WTC11 (cell line): ENCODE measurements at regions not wholly inside any gene's neighbourhood (a gene's known extent, or its start where the extent isn't known, plus 50 kb on each side); places are given as distances from the start of the nearest gene placed in this dataset.

Source experiments
- ATAC-seq: fragments of 200-7000 bp; cut with Tn5 transposase; 2 replicates; pipeline ENCODE4 v1.10.0; 2021; ENCODE audit warnings: mild to moderate bottlenecking, moderate library complexity
- CTCF ChIA-PET: fragments of 300-600 bp; sonication (Branson Sonifier 250); formaldehyde crosslinking; loops from one replicate; lab custom pipeline; 2021; ENCODE audit warnings: antibody characterized with exemption; lab: Charles Lee
- POLR2A ChIA-PET: fragments of 350-600 bp; sonication (Branson Sonifier 250); formaldehyde crosslinking; loops from one replicate; lab custom pipeline; 2021; ENCODE audit warnings: antibody characterized with exemption; lab: Charles Lee
- DNase-seq: peaks from one replicate; pipeline ENCODE4 v3.0.0; 2021; ENCODE audit warnings: low spot score
- H3K27ac Mint-ChIP-seq: 2 replicates; pipeline ENCODE4 v1.8.0; 2021; ENCODE audit warnings: mixed read lengths
- H3K27me3 Mint-ChIP-seq: 2 replicates; pipeline ENCODE4 v1.8.0; 2021; ENCODE audit warnings: low read depth, mild to moderate bottlenecking, moderate library complexity, mixed read lengths
- H3K36me3 Mint-ChIP-seq: 2 replicates; pipeline ENCODE4 v1.8.0; 2021; ENCODE audit warnings: mixed read lengths
- H3K4me1 Mint-ChIP-seq: 2 replicates; pipeline ENCODE4 v1.8.0; 2022; ENCODE audit warnings: mixed read lengths
- H3K4me3 Mint-ChIP-seq: 2 replicates; pipeline ENCODE4 v1.8.0; 2021; ENCODE audit warnings: mild to moderate bottlenecking, moderate library complexity, mixed read lengths
- H3K9me3 Mint-ChIP-seq: 2 replicates; pipeline ENCODE4 v1.8.0; 2021; ENCODE audit warnings: mixed read lengths
- AR ChIP-seq: fragments of 250-450 bp; sonication (Bioruptor Pico); IDR thresholded peaks from 2 replicates; pipeline ENCODE4 v1.9.0; 2021; ENCODE audit warnings: mild to moderate bottlenecking
- CREB1 ChIP-seq: sonication (generic); formaldehyde crosslinking; IDR thresholded peaks from 2 replicates; pipeline ENCODE4 v1.8.0; 2023; ENCODE audit warnings: mild to moderate bottlenecking, missing genetic modification reagents
- E2F1 ChIP-seq: sonication (generic); formaldehyde crosslinking; IDR thresholded peaks from 2 replicates; pipeline ENCODE4 v1.8.0; 2022; ENCODE audit warnings: mild to moderate bottlenecking, missing genetic modification reagents
- FOXP1 ChIP-seq: sonication (generic); formaldehyde crosslinking; IDR thresholded peaks from 2 replicates; pipeline ENCODE4 v1.8.0; 2022; ENCODE audit warnings: missing genetic modification reagents, mild to moderate bottlenecking, moderate library complexity, borderline replicate concordance
- FOXP4 ChIP-seq: sonication (generic); formaldehyde crosslinking; IDR thresholded peaks from 2 replicates; pipeline ENCODE4 v1.8.0; 2022; ENCODE audit warnings: mild to moderate bottlenecking, missing genetic modification reagents
- IRF2 ChIP-seq: sonication (generic); formaldehyde crosslinking; IDR thresholded peaks from 2 replicates; pipeline ENCODE4 v1.8.0; 2022; ENCODE audit warnings: low read depth, missing genetic modification reagents, borderline replicate concordance
- MYBL2 ChIP-seq: sonication (generic); formaldehyde crosslinking; IDR thresholded peaks from 2 replicates; pipeline ENCODE4 v1.8.1; 2023; ENCODE audit warnings: mild to moderate bottlenecking, moderate library complexity, missing genetic modification reagents
- NFYB ChIP-seq: sonication (generic); formaldehyde crosslinking; conservative IDR thresholded peaks from 2 replicates; pipeline ENCODE4 v1.8.0; 2022; ENCODE audit warnings: low read depth, missing genetic modification reagents
- NR2C2 ChIP-seq: sonication (generic); formaldehyde crosslinking; IDR thresholded peaks from 2 replicates; pipeline ENCODE4 v1.8.0; 2022; ENCODE audit warnings: mild to moderate bottlenecking, missing genetic modification reagents
- SOX15 ChIP-seq: fragments of 250-450 bp; sonication (Bioruptor Pico); IDR thresholded peaks from 2 replicates; pipeline ENCODE4 v1.9.0; 2021; ENCODE audit warnings: mild to moderate bottlenecking
- TEAD4 ChIP-seq: sonication (generic); formaldehyde crosslinking; IDR thresholded peaks from 2 replicates; pipeline ENCODE4 v1.8.0; 2022; ENCODE audit warnings: mild to moderate bottlenecking, missing genetic modification reagents
- USF2 ChIP-seq: sonication (generic); formaldehyde crosslinking; IDR thresholded peaks from 2 replicates; pipeline ENCODE4 v1.8.1; 2023; ENCODE audit warnings: mild to moderate bottlenecking, missing genetic modification reagents, moderate library complexity
- ZBTB21 ChIP-seq: sonication (generic); formaldehyde crosslinking; IDR thresholded peaks from 2 replicates; pipeline ENCODE4 v1.8.1; 2023; ENCODE audit warnings: mild to moderate bottlenecking, missing genetic modification reagents, borderline replicate concordance
- ZNF232 ChIP-seq: sonication (generic); formaldehyde crosslinking; IDR thresholded peaks from 2 replicates; pipeline ENCODE4 v1.8.0; 2022; ENCODE audit warnings: mild to moderate bottlenecking, missing genetic modification reagents
- ZNF425 ChIP-seq: fragments of 250-450 bp; sonication (Bioruptor Pico); conservative IDR thresholded peaks from 2 replicates; pipeline ENCODE4 v1.9.0; 2021; ENCODE audit warnings: mild to moderate bottlenecking
- TF ChIP-seq, protein P1 (sequence below): fragments of 250-450 bp; sonication (Bioruptor Pico); IDR thresholded peaks from 2 replicates; pipeline ENCODE4 v1.9.0; 2021; ENCODE audit warnings: moderate library complexity, mild to moderate bottlenecking, inconsistent platforms, borderline replicate concordance
- TF ChIP-seq, protein P2 (sequence below): sonication (generic); formaldehyde crosslinking; IDR thresholded peaks from 2 replicates; pipeline ENCODE4 v1.8.1; 2022; ENCODE audit warnings: low read depth, mild to moderate bottlenecking, moderate library complexity, missing genetic modification reagents, borderline replicate concordance
- TF ChIP-seq, protein P3 (sequence below): sonication (generic); formaldehyde crosslinking; IDR thresholded peaks from 2 replicates; pipeline ENCODE4 v1.8.1; 2023; ENCODE audit warnings: mild to moderate bottlenecking, missing genetic modification reagents
- TF ChIP-seq, protein P4 (sequence below): fragments of 250-450 bp; sonication (Bioruptor Pico); IDR thresholded peaks from 2 replicates; pipeline ENCODE4 v2.1.2; 2022; ENCODE audit warnings: mild to moderate bottlenecking, moderate library complexity

GRCh38 chr5:136677217-136677616, 311.9 kb upstream of the TRPC7 start (continued):
- TF ChIP-seq, protein P1, sequence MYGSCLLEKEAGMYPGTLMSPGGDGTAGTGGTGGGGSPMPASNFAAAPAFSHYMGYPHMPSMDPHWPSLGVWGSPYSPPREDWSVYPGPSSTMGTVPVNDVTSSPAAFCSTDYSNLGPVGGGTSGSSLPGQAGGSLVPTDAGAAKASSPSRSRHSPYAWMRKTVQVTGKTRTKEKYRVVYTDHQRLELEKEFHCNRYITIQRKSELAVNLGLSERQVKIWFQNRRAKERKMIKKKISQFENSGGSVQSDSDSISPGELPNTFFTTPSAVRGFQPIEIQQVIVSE: no peak
- no peak for TF ChIP-seq NR2C2 (CRISPR knock-in tag)

DNA sequence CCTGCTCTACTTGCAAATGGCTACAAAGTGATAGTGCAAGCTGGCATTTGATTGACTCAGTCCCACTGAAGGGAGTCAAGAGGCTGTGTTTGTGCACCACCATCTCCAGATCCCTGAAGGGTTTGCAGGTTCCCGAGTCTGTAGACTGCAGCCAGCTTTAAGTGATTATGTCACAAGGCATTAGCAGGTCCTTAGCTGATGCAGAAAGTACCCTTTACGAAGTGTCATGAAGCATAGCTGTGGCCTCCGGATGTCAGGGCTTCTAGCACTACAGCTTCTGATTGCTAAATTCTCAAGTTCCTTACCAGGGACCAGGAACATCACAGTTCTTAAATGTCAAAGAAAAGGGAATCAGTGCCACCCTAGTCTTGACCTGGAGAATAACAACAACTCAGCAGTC, 311.3 kb upstream of the TRPC7 start:
- H3K27ac Mint-ChIP-seq: no peak overlapping the region
- H3K4me3 Mint-ChIP-seq: no peak overlapping the region
- peaks cover 24% of the 10 kb centered on the region for H3K4me1 Mint-ChIP-seq
- CTCF ChIA-PET: interaction anchor here (1.0 kb wide), 1 partner anchor 9 kb away, joined by 9 read pairs; no protein-coding TSS in a partner anchor
- DNase-seq (no peak), ATAC-seq (no peak)
- H3K27me3 Mint-ChIP-seq: no peaks in the 10 kb centered on the region; the same call in 1 of the 2 replicates
- POLR2A ChIA-PET: no interaction called here
- TF ChIP-seq ZNF425 (no peak), ZBTB21 (CRISPR knock-in tag) (no peak), ZNF232 (no peak), E2F1 (CRISPR knock-in tag) (no peak), TEAD4 (CRISPR knock-in tag) (no peak), FOXP4 (CRISPR knock-in tag) (no peak), FOXP1 (CRISPR knock-in tag) (no peak), USF2 (CRISPR knock-in tag) (no peak), MYBL2 (CRISPR knock-in tag) (no peak), IRF2 (CRISPR knock-in tag) (no peak), CREB1 (CRISPR knock-in tag) (no peak), AR (CRISPR knock-in tag) (no peak), SOX15 (CRISPR knock-in tag) (no peak), NFYB (no peak)
- TF ChIP-seq, protein P2, sequence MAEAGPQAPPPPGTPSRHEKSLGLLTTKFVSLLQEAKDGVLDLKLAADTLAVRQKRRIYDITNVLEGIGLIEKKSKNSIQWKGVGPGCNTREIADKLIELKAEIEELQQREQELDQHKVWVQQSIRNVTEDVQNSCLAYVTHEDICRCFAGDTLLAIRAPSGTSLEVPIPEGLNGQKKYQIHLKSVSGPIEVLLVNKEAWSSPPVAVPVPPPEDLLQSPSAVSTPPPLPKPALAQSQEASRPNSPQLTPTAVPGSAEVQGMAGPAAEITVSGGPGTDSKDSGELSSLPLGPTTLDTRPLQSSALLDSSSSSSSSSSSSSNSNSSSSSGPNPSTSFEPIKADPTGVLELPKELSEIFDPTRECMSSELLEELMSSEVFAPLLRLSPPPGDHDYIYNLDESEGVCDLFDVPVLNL (CRISPR knock-in tag): no peak
- TF ChIP-seq, protein P3, sequence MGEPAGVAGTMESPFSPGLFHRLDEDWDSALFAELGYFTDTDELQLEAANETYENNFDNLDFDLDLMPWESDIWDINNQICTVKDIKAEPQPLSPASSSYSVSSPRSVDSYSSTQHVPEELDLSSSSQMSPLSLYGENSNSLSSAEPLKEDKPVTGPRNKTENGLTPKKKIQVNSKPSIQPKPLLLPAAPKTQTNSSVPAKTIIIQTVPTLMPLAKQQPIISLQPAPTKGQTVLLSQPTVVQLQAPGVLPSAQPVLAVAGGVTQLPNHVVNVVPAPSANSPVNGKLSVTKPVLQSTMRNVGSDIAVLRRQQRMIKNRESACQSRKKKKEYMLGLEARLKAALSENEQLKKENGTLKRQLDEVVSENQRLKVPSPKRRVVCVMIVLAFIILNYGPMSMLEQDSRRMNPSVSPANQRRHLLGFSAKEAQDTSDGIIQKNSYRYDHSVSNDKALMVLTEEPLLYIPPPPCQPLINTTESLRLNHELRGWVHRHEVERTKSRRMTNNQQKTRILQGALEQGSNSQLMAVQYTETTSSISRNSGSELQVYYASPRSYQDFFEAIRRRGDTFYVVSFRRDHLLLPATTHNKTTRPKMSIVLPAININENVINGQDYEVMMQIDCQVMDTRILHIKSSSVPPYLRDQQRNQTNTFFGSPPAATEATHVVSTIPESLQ (CRISPR knock-in tag): no peak
- TF ChIP-seq, protein P4, sequence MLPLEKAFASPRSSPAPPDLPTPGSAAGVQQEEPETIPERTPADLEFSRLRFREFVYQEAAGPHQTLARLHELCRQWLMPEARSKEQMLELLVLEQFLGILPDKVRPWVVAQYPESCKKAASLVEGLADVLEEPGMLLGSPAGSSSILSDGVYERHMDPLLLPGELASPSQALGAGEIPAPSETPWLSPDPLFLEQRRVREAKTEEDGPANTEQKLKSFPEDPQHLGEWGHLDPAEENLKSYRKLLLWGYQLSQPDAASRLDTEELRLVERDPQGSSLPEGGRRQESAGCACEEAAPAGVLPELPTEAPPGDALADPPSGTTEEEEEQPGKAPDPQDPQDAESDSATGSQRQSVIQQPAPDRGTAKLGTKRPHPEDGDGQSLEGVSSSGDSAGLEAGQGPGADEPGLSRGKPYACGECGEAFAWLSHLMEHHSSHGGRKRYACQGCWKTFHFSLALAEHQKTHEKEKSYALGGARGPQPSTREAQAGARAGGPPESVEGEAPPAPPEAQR: no peak
- peaks cover 30% of the 10 kb centered on the region for H3K9me3 Mint-ChIP-seq
- H3K36me3 Mint-ChIP-seq: peaks cover 27% of the 10 kb centered on the region
